ENCODE measurements at regions not wholly inside any gene's neighbourhood (a gene's known extent, or its start where the extent isn't known, plus 50 kb on each side); places are given as distances from the start of the nearest gene placed in this dataset.

GRCh38 chrX:30156880-30157560 is 58.3 kb upstream of the MAGEB2 start:
- 15% methylated on average over 4 of the region's 4 CpGs for WGBS (ENCODE audit: missing lambda C conversion rate)
- no peak overlapping the region for H3K4me2 ChIP-seq
- peak; percentile 86 for FAIRE-seq

GRCh38 chrX:30161043-30161442 is 54.3 kb upstream of the MAGEB2 start:
- DNase-seq (ENCODE audit: low read depth in 1 of 2, low spot score in 1 of 2), result no peak
- WGBS (ENCODE audit: missing lambda C conversion rate), result 47% methylated on average over 3 of the region's 3 CpGs
- H3K4me2 ChIP-seq, result no peak overlapping the region
- no peak overlapping the region for H3K4me3 ChIP-seq
- no peaks in the 10 kb centered on the region for H3K4me1 ChIP-seq
- no peaks in the 10 kb centered on the region for H3K9me3 ChIP-seq
- ChIA-PET POLR2A (no interaction called here), CTCF (no interaction called here)
- no peak for FAIRE-seq
- no peak overlapping the region for H3K27ac ChIP-seq
- no peak for TF ChIP-seq HEYL (CRISPR knock-in tag; IDR thresholded peaks at IDR 0.05)
- no peak for TF ChIP-seq USF2 (IDR thresholded peaks at IDR 0.05)
- TF ChIP-seq ELK1 (IDR thresholded peaks at IDR 0.05; ENCODE audit: low read depth, low read length), result no peak
- no peak for TF ChIP-seq FOSB (CRISPR knock-in tag; IDR thresholded peaks at IDR 0.05)
- TF ChIP-seq ATOH8 (CRISPR knock-in tag; IDR thresholded peaks at IDR 0.05; ENCODE audit: low read depth), result no peak
- TF ChIP-seq TP53 (CRISPR knock-in tag; IDR thresholded peaks at IDR 0.05), result no peak
- TF ChIP-seq HDAC2 (IDR thresholded peaks at IDR 0.05), result no peak
- no peak for TF ChIP-seq BCL3 (IDR thresholded peaks at IDR 0.05)
- no peak for TF ChIP-seq CHD4 (IDR thresholded peaks at IDR 0.05; ENCODE audit: borderline replicate concordance)
- no peak for TF ChIP-seq JUN (IDR thresholded peaks at IDR 0.05)
- TF ChIP-seq NFE2L2 (conservative IDR thresholded peaks at IDR 0.05; ENCODE audit: low read length), result no peak
- TF ChIP-seq REST (IDR thresholded peaks at IDR 0.05), result no peak
- TF ChIP-seq CBX2 (IDR thresholded peaks at IDR 0.05; ENCODE audit: borderline replicate concordance, low read depth), result no peak
- no peak for TF ChIP-seq GATA3 (IDR thresholded peaks at IDR 0.05; ENCODE audit: borderline replicate concordance)
- TF ChIP-seq FOXS1 (CRISPR knock-in tag; IDR thresholded peaks at IDR 0.05), result no peak
- no peak for ATAC-seq

More at GRCh38 chrX:30156880-30157560, 58.3 kb upstream of the MAGEB2 start:
- DNase-seq (ENCODE audit: low read depth in 1 of 2, low spot score in 1 of 2) (no peak), ATAC-seq (no peak)
- CTCF ChIA-PET, result no interaction called here
- no peak overlapping the region for H3K4me3 ChIP-seq
- no peak for TF ChIP-seq ZNF302 (CRISPR knock-in tag; IDR thresholded peaks at IDR 0.05)
- no peak for TF ChIP-seq NPAS2 (CRISPR knock-in tag; IDR thresholded peaks at IDR 0.05; ENCODE audit: borderline replicate concordance)
- no peak for TF ChIP-seq SMC3 (IDR thresholded peaks at IDR 0.05)
- no peak for TF ChIP-seq NR3C1 (IDR thresholded peaks at IDR 0.05)
- H3K9me3 ChIP-seq, result no peaks in the 10 kb centered on the region
- no peaks in the 10 kb centered on the region for H3K4me1 ChIP-seq
- H3K27ac ChIP-seq, result no peak overlapping the region
- POLR2A ChIA-PET, result no interaction called here
